ENCODE measurements at regions not wholly inside any gene's neighbourhood (a gene's known extent, or its start where the extent isn't known, plus 50 kb on each side); places are given as distances from the start of the nearest gene placed in this dataset.

DNA sequence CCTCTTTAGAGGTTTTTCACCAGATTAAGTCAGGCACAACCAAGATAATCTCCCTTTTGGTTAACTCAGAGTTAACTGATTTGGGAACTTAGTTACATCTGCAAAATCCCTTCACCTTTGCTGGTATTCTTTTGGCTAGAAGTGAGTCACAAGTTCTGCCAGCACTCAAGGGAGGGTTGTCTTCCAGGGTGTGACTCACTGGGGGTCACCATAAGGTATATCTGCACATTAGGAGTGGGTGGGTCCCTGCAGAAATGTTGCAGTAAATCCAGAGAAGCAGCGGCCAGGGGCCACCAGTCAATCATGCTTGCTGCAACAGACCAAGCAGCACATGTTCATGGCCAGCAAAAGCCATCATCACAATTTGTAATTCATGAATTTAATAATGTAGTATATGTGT is 59.8 kb upstream of the MAML3 start:
- WGBS (ENCODE audit: insufficient coverage, low lambda C conversion rate): no CpG with 5 or more reads among the region's 1 CpG
- H3K4me1 ChIP-seq (ENCODE audit: control insufficient read depth, insufficient read depth, low read length): peaks cover 31% of the 10 kb centered on the region
- no peak overlapping the region for H3K4me3 ChIP-seq (ENCODE audit: low read length)
- DNase-seq: no peak
- H3K36me3 ChIP-seq (ENCODE audit: control insufficient read depth, insufficient read depth, low read length): no peaks in the 10 kb centered on the region
- no peaks in the 10 kb centered on the region for H3K9me3 ChIP-seq (ENCODE audit: control insufficient read depth, low read depth, low read length)
- H3K27me3 ChIP-seq (ENCODE audit: control insufficient read depth, insufficient read depth, low read length): no peaks in the 10 kb centered on the region
- H3K27ac ChIP-seq (ENCODE audit: low read length): peak overlapping the region; percentile 72

DNA sequence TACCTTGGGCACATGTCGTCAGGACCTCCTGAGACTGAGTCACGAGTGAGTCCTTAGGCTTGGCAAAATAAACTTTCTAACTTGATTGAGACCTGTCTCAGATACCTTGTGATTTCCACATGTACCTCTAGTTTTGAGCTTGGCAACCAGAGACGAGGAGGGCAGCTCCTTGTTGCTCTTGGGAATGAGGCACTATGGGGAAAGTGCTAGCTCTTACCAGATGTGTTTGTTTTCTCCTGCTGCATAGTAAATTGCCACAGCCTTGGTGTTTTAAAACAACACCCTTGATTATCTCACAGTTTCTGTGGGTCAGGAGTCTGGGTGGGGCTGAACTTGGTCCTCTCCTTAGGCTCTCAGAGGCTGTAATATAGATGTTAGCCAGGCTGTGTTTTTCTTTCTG is 59.1 kb upstream of the MAML3 start:
- WGBS (ENCODE audit: insufficient coverage, low lambda C conversion rate): no CpG with 5 or more reads among the region's 3 CpGs
- H3K4me3 ChIP-seq (ENCODE audit: low read length): no peak overlapping the region
- peak overlapping the region; percentile 72 for H3K27ac ChIP-seq (ENCODE audit: low read length)

DNA sequence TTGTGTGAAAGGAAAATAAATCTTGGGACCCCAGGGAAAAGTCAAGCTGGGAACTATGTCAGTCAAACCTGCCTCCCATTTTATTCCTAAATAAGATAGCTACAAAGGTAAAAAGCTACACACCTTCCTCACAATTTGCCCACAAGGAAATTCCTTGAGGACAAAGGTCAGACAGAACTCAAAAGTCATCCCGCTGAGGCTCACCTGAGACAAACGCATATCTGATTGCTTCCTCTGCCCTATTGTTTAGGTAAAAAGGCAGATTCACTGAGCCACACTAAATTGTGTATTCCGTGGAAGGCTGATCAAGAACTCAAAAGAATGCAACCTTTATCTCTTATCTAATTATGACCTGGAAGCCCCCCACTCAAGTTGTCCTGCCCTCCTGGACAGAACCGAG is 58.7 kb upstream of the MAML3 start:
- peak; percentile 54 to 80 for DNase-seq
- Histone ChIP-seq H3K4me1 (ENCODE audit: control insufficient read depth, insufficient read depth, low read length) (peaks cover 31% of the 10 kb centered on the region), H3K27ac (ENCODE audit: low read length) (peak overlapping the region; percentile 72), H3K9me3 (ENCODE audit: control insufficient read depth, low read depth, low read length) (no peaks in the 10 kb centered on the region), H3K36me3 (ENCODE audit: control insufficient read depth, insufficient read depth, low read length) (no peaks in the 10 kb centered on the region), H3K27me3 (ENCODE audit: control insufficient read depth, insufficient read depth, low read length) (no peaks in the 10 kb centered on the region), H3K4me3 (ENCODE audit: low read length) (no peak overlapping the region)
- WGBS (ENCODE audit: insufficient coverage, low lambda C conversion rate): 40% methylated on average over 1 of the region's 4 CpGs

More for the DNA sequence above, 59.1 kb upstream of the MAML3 start:
- Histone ChIP-seq H3K27me3 (ENCODE audit: control insufficient read depth, insufficient read depth, low read length) (no peaks in the 10 kb centered on the region), H3K36me3 (ENCODE audit: control insufficient read depth, insufficient read depth, low read length) (no peaks in the 10 kb centered on the region), H3K4me1 (ENCODE audit: control insufficient read depth, insufficient read depth, low read length) (peaks cover 31% of the 10 kb centered on the region), H3K9me3 (ENCODE audit: control insufficient read depth, low read depth, low read length) (no peaks in the 10 kb centered on the region)
- DNase-seq: peak; percentile 76 to 91

DNA sequence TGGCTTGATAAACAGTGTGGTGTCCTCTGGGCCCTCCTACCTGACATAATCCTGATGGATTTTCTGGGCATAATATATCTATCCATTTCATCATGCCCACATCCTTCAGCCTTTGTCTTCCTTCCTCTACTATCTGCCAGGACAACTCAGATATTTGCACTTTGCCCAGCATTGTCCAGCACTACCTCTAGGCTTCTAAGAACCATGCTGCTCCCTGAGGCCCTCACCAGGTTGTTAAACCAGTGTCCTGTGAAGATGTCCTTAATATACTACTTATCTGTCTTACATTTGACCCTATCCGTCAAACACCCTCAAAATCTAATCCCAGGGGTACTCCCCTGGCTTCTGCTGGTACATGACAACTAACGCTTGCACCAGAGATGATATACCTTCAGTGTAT is 58.2 kb upstream of the MAML3 start:
- Histone ChIP-seq H3K27ac (ENCODE audit: low read length) (peak overlapping the region; percentile 72), H3K27me3 (ENCODE audit: control insufficient read depth, insufficient read depth, low read length) (no peaks in the 10 kb centered on the region), H3K36me3 (ENCODE audit: control insufficient read depth, insufficient read depth, low read length) (no peaks in the 10 kb centered on the region), H3K9me3 (ENCODE audit: control insufficient read depth, low read depth, low read length) (no peaks in the 10 kb centered on the region), H3K4me1 (ENCODE audit: control insufficient read depth, insufficient read depth, low read length) (peaks cover 31% of the 10 kb centered on the region), H3K4me3 (ENCODE audit: low read length) (no peak overlapping the region)
- peak in 1 of 2 donors; percentile 58 for DNase-seq
- WGBS (ENCODE audit: insufficient coverage, low lambda C conversion rate): no CpG with 5 or more reads among the region's 2 CpGs

DNA sequence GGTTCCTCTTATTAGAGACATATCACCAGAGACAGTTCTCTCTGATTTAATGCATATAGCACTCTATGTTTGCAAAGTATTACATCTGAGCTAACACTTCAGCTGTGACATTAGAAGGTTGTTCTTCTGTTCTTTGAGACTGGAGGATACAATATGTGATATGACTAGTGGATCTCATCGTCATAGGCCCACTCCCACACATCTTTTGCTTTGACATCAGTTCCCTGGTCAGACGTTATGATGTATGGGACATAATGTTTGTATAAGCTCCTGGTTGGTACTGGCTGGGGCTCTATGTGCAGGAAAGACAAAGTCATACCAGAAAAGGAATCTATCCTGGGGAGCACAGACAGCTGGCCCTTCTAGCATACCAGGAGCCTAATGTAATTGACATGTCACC is 57.7 kb upstream of the MAML3 start:
- H3K4me3 ChIP-seq (ENCODE audit: low read length): no peak overlapping the region
- WGBS (ENCODE audit: insufficient coverage, low lambda C conversion rate): no CpG with 5 or more reads among the region's 2 CpGs
- no peaks in the 10 kb centered on the region for H3K36me3 ChIP-seq (ENCODE audit: control insufficient read depth, insufficient read depth, low read length)
- H3K9me3 ChIP-seq (ENCODE audit: control insufficient read depth, low read depth, low read length): no peaks in the 10 kb centered on the region
- H3K27me3 ChIP-seq (ENCODE audit: control insufficient read depth, insufficient read depth, low read length): no peaks in the 10 kb centered on the region
- H3K4me1 ChIP-seq (ENCODE audit: control insufficient read depth, insufficient read depth, low read length): peaks cover 31% of the 10 kb centered on the region
- no peak for DNase-seq
- H3K27ac ChIP-seq (ENCODE audit: low read length): peak overlapping the region; percentile 72

DNA sequence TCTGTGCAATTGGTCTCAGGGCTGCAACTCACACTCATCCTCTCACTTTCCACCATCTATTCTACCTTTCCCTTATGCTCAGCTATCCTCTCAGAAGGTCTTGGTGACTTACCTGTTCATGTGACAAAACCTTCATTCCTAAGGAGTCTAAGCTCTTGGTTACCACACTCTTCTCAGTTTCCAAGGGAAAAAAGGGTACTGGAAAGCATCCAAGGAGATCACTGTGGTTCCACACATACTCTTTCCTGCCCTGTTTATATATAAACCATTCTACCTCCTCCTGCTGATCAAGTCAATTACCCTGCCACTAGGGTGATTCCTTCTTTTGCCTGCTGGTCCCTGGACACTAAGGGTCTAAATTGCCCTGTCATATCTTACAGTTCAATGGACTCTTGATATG is 57.2 kb upstream of the MAML3 start:
- peak overlapping the region; percentile 72 for H3K27ac ChIP-seq (ENCODE audit: low read length)
- no peaks in the 10 kb centered on the region for H3K36me3 ChIP-seq (ENCODE audit: control insufficient read depth, insufficient read depth, low read length)
- no peaks in the 10 kb centered on the region for H3K9me3 ChIP-seq (ENCODE audit: control insufficient read depth, low read depth, low read length)
- no peaks in the 10 kb centered on the region for H3K27me3 ChIP-seq (ENCODE audit: control insufficient read depth, insufficient read depth, low read length)
- DNase-seq: no peak
- H3K4me3 ChIP-seq (ENCODE audit: low read length): no peak overlapping the region
- peaks cover 31% of the 10 kb centered on the region for H3K4me1 ChIP-seq (ENCODE audit: control insufficient read depth, insufficient read depth, low read length)

DNA sequence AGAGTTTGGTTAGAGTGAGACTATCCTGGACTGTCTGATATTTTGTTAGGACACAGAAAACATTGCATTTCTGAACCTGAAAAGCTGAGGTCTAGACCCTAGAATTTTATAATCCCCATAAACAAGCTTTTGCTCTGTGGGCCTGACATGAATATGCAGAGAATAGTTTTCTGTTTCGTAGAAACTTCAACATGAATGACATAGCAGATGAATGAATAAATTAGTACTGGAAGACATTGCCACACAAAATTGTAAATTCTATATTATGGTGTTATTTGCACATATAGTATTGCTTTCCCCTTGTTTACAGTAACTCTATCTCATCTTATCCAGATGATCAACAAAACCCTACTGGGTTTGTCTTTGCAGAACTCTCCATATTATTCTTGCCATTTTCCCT is 54.9 kb upstream of the MAML3 start:
- no peak overlapping the region for H3K4me3 ChIP-seq (ENCODE audit: low read length)
- peaks cover 30% of the 10 kb centered on the region for H3K4me1 ChIP-seq (ENCODE audit: control insufficient read depth, insufficient read depth, low read length)
- DNase-seq: no peak
- H3K9me3 ChIP-seq (ENCODE audit: control insufficient read depth, low read depth, low read length): no peaks in the 10 kb centered on the region
- WGBS (ENCODE audit: insufficient coverage, low lambda C conversion rate): 100% methylated on average over 1 of the region's 1 CpG
- no peaks in the 10 kb centered on the region for H3K27me3 ChIP-seq (ENCODE audit: control insufficient read depth, insufficient read depth, low read length)
- H3K36me3 ChIP-seq (ENCODE audit: control insufficient read depth, insufficient read depth, low read length): no peaks in the 10 kb centered on the region
- H3K27ac ChIP-seq (ENCODE audit: low read length): no peak overlapping the region

Measured in large intestine (tissue), 3 donors.